ENCODE measurements at regions not wholly inside any gene's neighbourhood (a gene's known extent, or its start where the extent isn't known, plus 50 kb on each side); places are given as distances from the start of the nearest gene placed in this dataset.

- TF ChIP-seq ZNF280D (tag by site-specific recombination; IDR thresholded peaks at IDR 0.05) (no peak), CTCF (tag by site-specific recombination; IDR thresholded peaks at IDR 0.05) (no peak), ZNF785 (tag by site-specific recombination; IDR thresholded peaks at IDR 0.05) (no peak), ATF2 (tag by site-specific recombination; IDR thresholded peaks at IDR 0.05; ENCODE audit: low read depth) (no peak), ZSCAN16 (tag by site-specific recombination; IDR thresholded peaks at IDR 0.05) (no peak), ZNF174 (tag by site-specific recombination; IDR thresholded peaks at IDR 0.05) (no peak), ZNF341 (tag by site-specific recombination; IDR thresholded peaks at IDR 0.05; ENCODE audit: low read depth) (no peak), GLI4 (tag by site-specific recombination; IDR thresholded peaks at IDR 0.05) (no peak), ZNF274 (IDR thresholded peaks at IDR 0.05; ENCODE audit: low read length) (no peak), ZNF274 (tag by site-specific recombination; IDR thresholded peaks at IDR 0.05; ENCODE audit: borderline replicate concordance) (no peak), ZNF843 (tag by site-specific recombination; IDR thresholded peaks at IDR 0.05) (no peak), ZBTB7A (tag by site-specific recombination; IDR thresholded peaks at IDR 0.05; ENCODE audit: low read depth) (no peak), ZNF23 (tag by site-specific recombination; IDR thresholded peaks at IDR 0.05; ENCODE audit: borderline replicate concordance) (no peak), ZBTB49 (tag by site-specific recombination; IDR thresholded peaks at IDR 0.05; ENCODE audit: low read depth) (no peak), PRDM10 (tag by site-specific recombination; IDR thresholded peaks at IDR 0.05) (no peak)
These were observed 136.9 kb upstream of the FREM1 start for GRCh38 chr9:15047028-15047551.
